Central memory CD8-positive, alpha-beta T cell (primary cell): ENCODE measurements at regions not wholly inside any gene's neighbourhood (a gene's known extent, or its start where the extent isn't known, plus 50 kb on each side); places are given as distances from the start of the nearest gene placed in this dataset.

ENCODE experiments used
- ATAC-seq: fragments of 150-1000 bp; cut with Tn5 transposase; replicated peaks from 2 replicates; pipeline ENCODE4 v1.10.0; 2022; ENCODE audit warnings: mild to moderate bottlenecking, moderate FRiP score, moderate number of reproducible peaks; ENCODE audit not compliant: poor library complexity, severe bottlenecking; ENCODE audit errors: extremely low read depth
- DNase-seq, 2 donors: peaks; one replicate each; pipeline ENCODE4 v3.0.0; 2021; ENCODE audit warnings: low spot score in 2 of 2
- H3K27ac Mint-ChIP-seq: one replicate; pipeline ENCODE4 v1.8.0; 2022; ENCODE audit warnings: low read depth, mild to moderate bottlenecking, moderate library complexity, mixed read lengths
- H3K27me3 Mint-ChIP-seq: one replicate; pipeline ENCODE4 v1.8.0; 2022; ENCODE audit warnings: mixed read lengths
- H3K36me3 Mint-ChIP-seq: one replicate; pipeline ENCODE4 v1.8.0; 2022; ENCODE audit warnings: mild to moderate bottlenecking, moderate library complexity, mixed read lengths; ENCODE audit not compliant: insufficient read depth
- H3K4me1 Mint-ChIP-seq: one replicate; pipeline ENCODE4 v1.8.0; 2022; ENCODE audit warnings: mixed read lengths
- H3K4me3 Mint-ChIP-seq: one replicate; pipeline ENCODE4 v1.8.0; 2022; ENCODE audit warnings: mild to moderate bottlenecking, moderate library complexity, mixed read lengths
- H3K9me3 Mint-ChIP-seq: one replicate; pipeline ENCODE4 v1.8.0; 2022; ENCODE audit warnings: mixed read lengths

- Mint-ChIP-seq H3K4me1 (no peaks in the 10 kb centered on the region), H3K27ac (no peak overlapping the region)
These were observed 72.9 kb downstream of the CLDN34 start for GRCh38 chrX:10039821-10040793.

GRCh38 chrX:10040961-10041360, 73.8 kb downstream of the CLDN34 start:
- Mint-ChIP-seq H3K4me1 (no peaks in the 10 kb centered on the region), H3K27me3 (no peaks in the 10 kb centered on the region), H3K4me3 (no peak overlapping the region), H3K36me3 (no peaks in the 10 kb centered on the region), H3K9me3 (no peaks in the 10 kb centered on the region), H3K27ac (no peak overlapping the region)
- DNase-seq, result no peak
- no peak for ATAC-seq

More at GRCh38 chrX:10039821-10040793, 72.9 kb downstream of the CLDN34 start:
- no peak for DNase-seq
- Mint-ChIP-seq H3K27me3 (no peaks in the 10 kb centered on the region), H3K36me3 (no peaks in the 10 kb centered on the region), H3K4me3 (no peak overlapping the region), H3K9me3 (no peaks in the 10 kb centered on the region)
- ATAC-seq, result no peak

GRCh38 chrX:10041383-10041782, 74.2 kb downstream of the CLDN34 start:
- Mint-ChIP-seq H3K36me3 (no peaks in the 10 kb centered on the region), H3K4me1 (no peaks in the 10 kb centered on the region), H3K4me3 (no peak overlapping the region), H3K9me3 (no peaks in the 10 kb centered on the region), H3K27me3 (no peaks in the 10 kb centered on the region), H3K27ac (no peak overlapping the region)
- ATAC-seq, result no peak
- DNase-seq, result no peak

GRCh38 chrX:10042055-10042454, 74.9 kb downstream of the CLDN34 start:
- Mint-ChIP-seq H3K9me3 (no peaks in the 10 kb centered on the region), H3K4me1 (no peaks in the 10 kb centered on the region), H3K27ac (no peak overlapping the region), H3K27me3 (no peaks in the 10 kb centered on the region), H3K4me3 (no peak overlapping the region), H3K36me3 (no peaks in the 10 kb centered on the region)
- DNase-seq, result no peak
- ATAC-seq, result no peak

- ATAC-seq, result no peak
- no peaks in the 10 kb centered on the region for H3K36me3 Mint-ChIP-seq
- H3K4me3 Mint-ChIP-seq, result no peak overlapping the region
- no peak for DNase-seq
- no peaks in the 10 kb centered on the region for H3K9me3 Mint-ChIP-seq
- H3K4me1 Mint-ChIP-seq, result no peaks in the 10 kb centered on the region
- H3K27ac Mint-ChIP-seq, result no peak overlapping the region
- H3K27me3 Mint-ChIP-seq, result no peaks in the 10 kb centered on the region
These were observed 76.2 kb downstream of the CLDN34 start for GRCh38 chrX:10043386-10043785.

GRCh38 chrX:10044021-10044420, 76.9 kb downstream of the CLDN34 start:
- Mint-ChIP-seq H3K4me3 (no peak overlapping the region), H3K27ac (no peak overlapping the region), H3K9me3 (no peaks in the 10 kb centered on the region), H3K4me1 (no peaks in the 10 kb centered on the region), H3K36me3 (peaks cover 2% of the 10 kb centered on the region), H3K27me3 (no peaks in the 10 kb centered on the region)
- no peak for DNase-seq
- ATAC-seq, result no peak

GRCh38 chrX:10045327-10046000, 78.3 kb downstream of the CLDN34 start:
- Mint-ChIP-seq H3K4me3 (no peak overlapping the region), H3K27ac (no peak overlapping the region), H3K9me3 (no peaks in the 10 kb centered on the region), H3K27me3 (no peaks in the 10 kb centered on the region), H3K36me3 (peaks cover 2% of the 10 kb centered on the region), H3K4me1 (peaks cover 5% of the 10 kb centered on the region)
- ATAC-seq, result no peak
- no peak for DNase-seq

GRCh38 chrX:10047133-10047532, 80.0 kb downstream of the CLDN34 start:
- Mint-ChIP-seq H3K9me3 (no peaks in the 10 kb centered on the region), H3K4me3 (no peak overlapping the region), H3K27ac (no peak overlapping the region), H3K36me3 (peaks cover 2% of the 10 kb centered on the region), H3K27me3 (no peaks in the 10 kb centered on the region), H3K4me1 (peaks cover 5% of the 10 kb centered on the region)
- no peak for DNase-seq
- no peak for ATAC-seq

GRCh38 chrX:10047631-10048030, 80.5 kb downstream of the CLDN34 start:
- H3K9me3 Mint-ChIP-seq, result no peaks in the 10 kb centered on the region
- peaks cover 5% of the 10 kb centered on the region for H3K4me1 Mint-ChIP-seq
- peaks cover 2% of the 10 kb centered on the region for H3K36me3 Mint-ChIP-seq
- H3K27me3 Mint-ChIP-seq, result no peaks in the 10 kb centered on the region
- DNase-seq (no peak), ATAC-seq (no peak)
- H3K27ac Mint-ChIP-seq, result no peak overlapping the region
- no peak overlapping the region for H3K4me3 Mint-ChIP-seq

GRCh38 chrX:10048076-10048475, 80.9 kb downstream of the CLDN34 start:
- Mint-ChIP-seq H3K27me3 (no peaks in the 10 kb centered on the region), H3K9me3 (no peaks in the 10 kb centered on the region), H3K36me3 (peaks cover 2% of the 10 kb centered on the region), H3K4me1 (peaks cover 5% of the 10 kb centered on the region), H3K27ac (no peak overlapping the region), H3K4me3 (no peak overlapping the region)
- DNase-seq (no peak), ATAC-seq (no peak)

- no peaks in the 10 kb centered on the region for H3K27me3 Mint-ChIP-seq
- peaks cover 2% of the 10 kb centered on the region for H3K36me3 Mint-ChIP-seq
- ATAC-seq (no peak), DNase-seq (no peak)
- H3K27ac Mint-ChIP-seq, result no peak overlapping the region
- H3K4me3 Mint-ChIP-seq, result no peak overlapping the region
- H3K9me3 Mint-ChIP-seq, result no peaks in the 10 kb centered on the region
- peaks cover 5% of the 10 kb centered on the region for H3K4me1 Mint-ChIP-seq
These were observed 81.5 kb downstream of the CLDN34 start for GRCh38 chrX:10048707-10049106.

- H3K27me3 Mint-ChIP-seq, result no peaks in the 10 kb centered on the region
- no peaks in the 10 kb centered on the region for H3K9me3 Mint-ChIP-seq
- H3K27ac Mint-ChIP-seq, result no peak overlapping the region
- no peak overlapping the region for H3K4me3 Mint-ChIP-seq
- DNase-seq (no peak), ATAC-seq (no peak)
- H3K4me1 Mint-ChIP-seq, result peaks cover 5% of the 10 kb centered on the region
- peaks cover 2% of the 10 kb centered on the region for H3K36me3 Mint-ChIP-seq
These were observed 82.1 kb downstream of the CLDN34 start for GRCh38 chrX:10049236-10049635.

GRCh38 chrX:10050481-10050880, 83.3 kb downstream of the CLDN34 start:
- H3K9me3 Mint-ChIP-seq, result no peaks in the 10 kb centered on the region
- H3K4me1 Mint-ChIP-seq, result peaks cover 5% of the 10 kb centered on the region
- H3K4me3 Mint-ChIP-seq, result no peak overlapping the region
- ATAC-seq (no peak), DNase-seq (no peak)
- peaks cover 2% of the 10 kb centered on the region for H3K36me3 Mint-ChIP-seq
- no peaks in the 10 kb centered on the region for H3K27me3 Mint-ChIP-seq
- H3K27ac Mint-ChIP-seq, result no peak overlapping the region
